ENCODE measurements at regions not wholly inside any gene's neighbourhood (a gene's known extent, or its start where the extent isn't known, plus 50 kb on each side); places are given as distances from the start of the nearest gene placed in this dataset.

DNA sequence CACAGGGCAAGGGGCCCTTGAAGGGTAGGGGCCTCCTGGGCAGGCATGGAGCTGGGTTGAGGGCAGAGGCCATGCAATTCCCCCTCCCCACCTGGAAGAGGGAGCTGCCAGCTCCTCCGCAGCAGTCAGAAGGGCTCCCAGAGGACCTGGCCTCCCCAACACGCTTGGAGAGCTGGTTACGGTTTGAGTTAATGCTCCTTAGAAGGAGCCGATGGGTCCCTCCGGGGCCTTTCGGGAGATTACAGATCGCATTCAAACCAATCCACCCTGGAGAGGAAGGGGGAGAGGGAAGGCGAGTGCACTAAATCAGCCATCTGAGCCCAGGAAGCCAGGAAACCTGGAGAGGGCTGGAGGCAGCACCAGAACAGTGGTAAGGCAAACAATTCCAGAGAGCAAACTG, 106.3 kb upstream of the CSF3R start:
- Histone ChIP-seq H3K36me3 (ENCODE audit: control insufficient read depth in 2 of 4, insufficient read depth in 4 of 4, low read length in 3 of 4) (no peaks in the 10 kb centered on the region), H3K4me1 (replicated peaks in 1 of 4; ENCODE audit: control insufficient read depth in 3 of 4, insufficient read depth in 4 of 4, low read length in 3 of 4) (peaks cover 12 to 26% (median 17%) of the 10 kb centered on the region in 4 experiments), H3K4me2 (ENCODE audit: insufficient read depth in 1 of 2, low read depth in 2 of 2, low read length in 2 of 2) (peak overlapping the region in 1 of 2 experiments; percentile 22; a peak in 1 of 4 replicates), H2BK120ac (replicated peaks; ENCODE audit: low read depth, low read length) (no peak overlapping the region), H3K79me1 (ENCODE audit: low read depth, low read length) (no peaks in the 10 kb centered on the region), H3K79me2 (ENCODE audit: control insufficient read depth in 1 of 2, insufficient read depth in 2 of 2, low read length in 2 of 2) (no peaks in the 10 kb centered on the region), H2BK5ac (ENCODE audit: low read depth, low read length) (no peak overlapping the region), H3K23ac (ENCODE audit: insufficient read length) (no peak overlapping the region), H3K27me3 (replicated peaks in 1 of 4; ENCODE audit: control insufficient read depth in 3 of 4, extremely low read depth in 1 of 4, insufficient read depth in 3 of 4, low read length in 3 of 4) (no peaks in the 10 kb centered on the region; a peak in 1 of 7 replicates), H2BK15ac (ENCODE audit: low read length) (no peak overlapping the region), H3K9me3 (ENCODE audit: insufficient read depth in 2 of 2, low read depth in 1 of 2, low read length in 1 of 2) (no peaks in the 10 kb centered on the region), H2BK20ac (ENCODE audit: low read length) (no peak overlapping the region), H4K20me1 (replicated peaks in 1 of 2; ENCODE audit: control insufficient read depth in 1 of 2, insufficient read depth in 2 of 2, low read length in 2 of 2) (no peaks in the 10 kb centered on the region), H3K9ac (replicated peaks in 1 of 4; ENCODE audit: extremely low read depth in 1 of 4, low read depth in 3 of 4, low read length in 3 of 4) (no peak overlapping the region), H2BK12ac (ENCODE audit: low read depth, low read length) (0 out of 2 replicates have a peak overlapping the region, but pooled peaks have one; percentile 0), H4K91ac (replicated peaks; ENCODE audit: insufficient read length, low read length) (no peak overlapping the region), H3K4me3 (ENCODE audit: extremely low read depth in 1 of 4, insufficient read depth in 2 of 4, low read depth in 3 of 4, low read length in 4 of 4) (no peak overlapping the region), H3K18ac (ENCODE audit: extremely low read depth, low read length) (0 out of 2 replicates have a peak overlapping the region, but pooled peaks have one; percentile 22), H2AFZ (ENCODE audit: low read length) (no peak overlapping the region), H3K27ac (ENCODE audit: low read depth, low read length) (no peak overlapping the region), H3K23me2 (ENCODE audit: low read depth, low read length) (no peaks in the 10 kb centered on the region; the same call in none of the 2 replicates), H4K8ac (ENCODE audit: extremely low read depth, insufficient read depth, low read length) (no peak overlapping the region), H3K14ac (ENCODE audit: insufficient read length) (no peak overlapping the region), H4K5ac (ENCODE audit: insufficient read length, low read depth, low read length) (no peak overlapping the region), H2AK5ac (ENCODE audit: low read depth, low read length) (no peak overlapping the region; the same call in 1 of the 2 replicates), H3K4ac (replicated peaks; ENCODE audit: insufficient read length, low read depth, low read length) (no peak overlapping the region), H3K56ac (replicated peaks; ENCODE audit: insufficient read length, low read depth, low read length) (no peak overlapping the region)
- 69% methylated on average over 8 of the region's 8 CpGs; no CpG with 5 or more reads in 1 of the 2 experiments for WGBS, 2 experiments (ENCODE audit: extremely low coverage in 1 of 2, insufficient coverage in 1 of 2, insufficient read length in 1 of 2, insufficient replicate concordance in 2 of 2, low coverage in 1 of 2, low lambda C conversion rate in 2 of 2, missing lambda C conversion rate in 1 of 2)
- CTCF ChIA-PET (ENCODE audit: partially characterized antibody) = interaction anchor here (0.7 to 8.9 kb wide), 15 partner anchors 8 to 429 kb away, joined by 3 to 71 read pairs (median 4); no protein-coding TSS in a partner anchor
- DNase-seq (ENCODE audit: low read depth in 1 of 2, low spot score in 2 of 2) = no peak
- POLR2A ChIA-PET (ENCODE audit: partially characterized antibody) = interaction anchor here (1.7 to 2.7 kb wide), 2 partner anchors 13 to 33 kb away, joined by 3 to 7 read pairs; no protein-coding TSS in a partner anchor
- FAIRE-seq = no peak
- TF ChIP-seq RFX5 (IDR thresholded peaks at IDR 0.05; ENCODE audit: borderline replicate concordance, low read depth, low read length) (no peak), CBX8 (IDR thresholded peaks at IDR 0.05; ENCODE audit: borderline replicate concordance, low read depth, low read length) (no peak), SIN3A (conservative IDR thresholded peaks at IDR 0.05 in 1 of 2, IDR thresholded peaks at IDR 0.05 in 1 of 2; ENCODE audit: low read depth in 1 of 2, low read length in 2 of 2) (no peak), SRF (IDR thresholded peaks at IDR 0.05; ENCODE audit: low read depth, low read length) (no peak), POU5F1 (IDR thresholded peaks at IDR 0.05; ENCODE audit: low read depth, low read length) (no peak), KDM4A (IDR thresholded peaks at IDR 0.05; ENCODE audit: low read depth, low read length, severe bottlenecking) (no peak), TBP (IDR thresholded peaks at IDR 0.05; ENCODE audit: low read depth, low read length) (no peak), EZH2 (IDR thresholded peaks at IDR 0.05; ENCODE audit: low read depth, low read length, severe bottlenecking) (no peak), HDAC6 (IDR thresholded peaks at IDR 0.05; ENCODE audit: low read depth, low read length) (no peak), GABPA (IDR thresholded peaks at IDR 0.05; ENCODE audit: borderline replicate concordance, insufficient read depth, low read length) (no peak), BRCA1 (IDR thresholded peaks at IDR 0.05; ENCODE audit: low read depth, low read length) (no peak), ASH2L (IDR thresholded peaks at IDR 0.05; ENCODE audit: low read length) (no peak), NANOG (IDR thresholded peaks at IDR 0.05; ENCODE audit: insufficient read depth, low read depth, low read length, poor library complexity, severe bottlenecking) (no peak), KDM5A (IDR thresholded peaks at IDR 0.05; ENCODE audit: low read length) (no peak)

Data from H1 (cell line).